Keratinocyte (primary cell): ENCODE measurements at regions not wholly inside any gene's neighbourhood (a gene's known extent, or its start where the extent isn't known, plus 50 kb on each side); places are given as distances from the start of the nearest gene placed in this dataset.

ENCODE experiments used
- CTCF ChIP-seq, 3 experiments: IDR thresholded peaks in 1 of 3; conservative IDR thresholded peaks in 1 of 3; optimal IDR thresholded peaks in 1 of 3; 2 replicates in 2 of 3; 3 replicates in 1 of 3; pipeline versions ENCODE3 to v1.5.1; 2011; ENCODE audit warnings: low read length in 3 of 3, mild to moderate bottlenecking in 3 of 3, moderate library complexity in 2 of 3, control low read depth in 1 of 3, inconsistent platforms in 1 of 3; ENCODE audit not compliant: insufficient read depth in 2 of 3; ENCODE audit errors: extremely low read depth in 1 of 3
- EZH2 ChIP-seq: IDR thresholded peaks from one replicate; pipeline ENCODE4 v1.6.1; 2012; ENCODE audit warnings: inconsistent platforms, mild to moderate bottlenecking, low read length, moderate library complexity

DNA sequence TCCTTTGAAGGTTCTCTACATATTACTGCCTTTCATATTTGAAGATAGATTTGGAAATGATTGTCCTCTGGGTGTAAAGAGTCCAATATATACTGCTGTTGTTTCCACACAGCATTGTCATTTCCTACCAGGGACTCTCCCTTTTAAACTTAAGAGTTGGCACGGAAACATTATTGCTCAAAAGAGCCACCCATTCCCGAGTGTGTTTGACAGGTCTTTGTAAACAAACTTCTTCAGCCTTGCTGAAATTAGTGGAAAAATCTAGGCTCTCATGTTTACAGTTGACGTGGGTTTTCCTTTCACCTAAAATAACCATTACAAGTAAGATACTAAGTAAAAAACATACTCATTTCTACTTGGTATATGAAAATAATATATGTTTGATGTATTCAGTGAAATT, 111.4 kb upstream of the LIMCH1 start:
- TF ChIP-seq CTCF (optimal IDR thresholded peaks at IDR 0.05 in 1 of 3, IDR thresholded peaks at IDR 0.05 in 1 of 3, conservative IDR thresholded peaks at IDR 0.05 in 1 of 3; ENCODE audit: extremely low read depth in 1 of 3, insufficient read depth in 2 of 3, low read length in 3 of 3) (no peak), EZH2 (no peak)
